ENCODE measurements at regions not wholly inside any gene's neighbourhood (a gene's known extent, or its start where the extent isn't known, plus 50 kb on each side); places are given as distances from the start of the nearest gene placed in this dataset.

DNA sequence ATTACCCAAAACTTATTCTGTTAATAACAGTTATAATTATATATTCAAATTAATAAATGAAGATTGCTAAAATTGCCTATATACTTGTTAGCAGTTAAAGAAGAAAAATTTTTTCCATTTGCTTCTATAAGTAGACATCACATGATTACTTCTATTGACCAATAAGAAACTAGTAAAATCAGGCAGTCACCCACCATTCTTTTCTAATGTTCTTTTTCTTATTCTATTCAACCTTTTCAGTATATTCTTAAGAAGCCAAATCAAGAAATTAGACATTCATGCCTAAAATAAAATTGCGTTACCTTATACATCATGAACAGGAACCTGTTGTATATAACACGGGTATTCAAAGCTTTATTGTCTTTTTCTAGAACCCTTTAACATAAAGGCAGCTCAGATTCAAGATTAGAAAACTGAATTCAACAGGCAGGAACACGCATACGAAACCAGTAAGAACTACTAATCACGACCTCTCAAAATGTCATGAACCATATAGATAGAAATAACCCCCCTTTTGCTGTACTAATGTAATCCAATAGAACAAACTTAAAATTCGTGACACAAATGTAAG, 568.1 kb upstream of the DIPK2B start:
- no peak for TF ChIP-seq HCFC1 (IDR thresholded peaks at IDR 0.05; ENCODE audit: low read depth, low read length)
- TF ChIP-seq GABPA (tag; conservative IDR thresholded peaks at IDR 0.05; ENCODE audit: low read depth) = no peak
- no peak for TF ChIP-seq EZH2 (IDR thresholded peaks at IDR 0.05; ENCODE audit: borderline replicate concordance, low read depth, low read length)
- TF ChIP-seq KLF16 (IDR thresholded peaks at IDR 0.05) = no peak
- TF ChIP-seq, protein P1, sequence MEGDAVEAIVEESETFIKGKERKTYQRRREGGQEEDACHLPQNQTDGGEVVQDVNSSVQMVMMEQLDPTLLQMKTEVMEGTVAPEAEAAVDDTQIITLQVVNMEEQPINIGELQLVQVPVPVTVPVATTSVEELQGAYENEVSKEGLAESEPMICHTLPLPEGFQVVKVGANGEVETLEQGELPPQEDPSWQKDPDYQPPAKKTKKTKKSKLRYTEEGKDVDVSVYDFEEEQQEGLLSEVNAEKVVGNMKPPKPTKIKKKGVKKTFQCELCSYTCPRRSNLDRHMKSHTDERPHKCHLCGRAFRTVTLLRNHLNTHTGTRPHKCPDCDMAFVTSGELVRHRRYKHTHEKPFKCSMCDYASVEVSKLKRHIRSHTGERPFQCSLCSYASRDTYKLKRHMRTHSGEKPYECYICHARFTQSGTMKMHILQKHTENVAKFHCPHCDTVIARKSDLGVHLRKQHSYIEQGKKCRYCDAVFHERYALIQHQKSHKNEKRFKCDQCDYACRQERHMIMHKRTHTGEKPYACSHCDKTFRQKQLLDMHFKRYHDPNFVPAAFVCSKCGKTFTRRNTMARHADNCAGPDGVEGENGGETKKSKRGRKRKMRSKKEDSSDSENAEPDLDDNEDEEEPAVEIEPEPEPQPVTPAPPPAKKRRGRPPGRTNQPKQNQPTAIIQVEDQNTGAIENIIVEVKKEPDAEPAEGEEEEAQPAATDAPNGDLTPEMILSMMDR (IDR thresholded peaks at IDR 0.05 in 2 of 3, conservative IDR thresholded peaks at IDR 0.05 in 1 of 3; ENCODE audit: insufficient read depth in 2 of 3, low read depth in 1 of 3, low read length in 3 of 3) = no peak
- TF ChIP-seq RAD21 (CRISPR knock-in tag; conservative IDR thresholded peaks at IDR 0.05 in 1 of 2, IDR thresholded peaks at IDR 0.05 in 1 of 2) = no peak
- no peak for TF ChIP-seq TBL1XR1 (IDR thresholded peaks at IDR 0.05; ENCODE audit: low read length in 2 of 2)
- TF ChIP-seq, protein P2, sequence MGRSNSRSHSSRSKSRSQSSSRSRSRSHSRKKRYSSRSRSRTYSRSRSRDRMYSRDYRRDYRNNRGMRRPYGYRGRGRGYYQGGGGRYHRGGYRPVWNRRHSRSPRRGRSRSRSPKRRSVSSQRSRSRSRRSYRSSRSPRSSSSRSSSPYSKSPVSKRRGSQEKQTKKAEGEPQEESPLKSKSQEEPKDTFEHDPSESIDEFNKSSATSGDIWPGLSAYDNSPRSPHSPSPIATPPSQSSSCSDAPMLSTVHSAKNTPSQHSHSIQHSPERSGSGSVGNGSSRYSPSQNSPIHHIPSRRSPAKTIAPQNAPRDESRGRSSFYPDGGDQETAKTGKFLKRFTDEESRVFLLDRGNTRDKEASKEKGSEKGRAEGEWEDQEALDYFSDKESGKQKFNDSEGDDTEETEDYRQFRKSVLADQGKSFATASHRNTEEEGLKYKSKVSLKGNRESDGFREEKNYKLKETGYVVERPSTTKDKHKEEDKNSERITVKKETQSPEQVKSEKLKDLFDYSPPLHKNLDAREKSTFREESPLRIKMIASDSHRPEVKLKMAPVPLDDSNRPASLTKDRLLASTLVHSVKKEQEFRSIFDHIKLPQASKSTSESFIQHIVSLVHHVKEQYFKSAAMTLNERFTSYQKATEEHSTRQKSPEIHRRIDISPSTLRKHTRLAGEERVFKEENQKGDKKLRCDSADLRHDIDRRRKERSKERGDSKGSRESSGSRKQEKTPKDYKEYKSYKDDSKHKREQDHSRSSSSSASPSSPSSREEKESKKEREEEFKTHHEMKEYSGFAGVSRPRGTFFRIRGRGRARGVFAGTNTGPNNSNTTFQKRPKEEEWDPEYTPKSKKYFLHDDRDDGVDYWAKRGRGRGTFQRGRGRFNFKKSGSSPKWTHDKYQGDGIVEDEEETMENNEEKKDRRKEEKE (IDR thresholded peaks at IDR 0.05; ENCODE audit: borderline replicate concordance in 1 of 2, control insufficient read depth in 1 of 2, low read depth in 2 of 2, low read length in 1 of 2) = no peak
- TF ChIP-seq, protein P3, sequence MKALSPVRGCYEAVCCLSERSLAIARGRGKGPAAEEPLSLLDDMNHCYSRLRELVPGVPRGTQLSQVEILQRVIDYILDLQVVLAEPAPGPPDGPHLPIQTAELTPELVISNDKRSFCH (CRISPR knock-in tag; IDR thresholded peaks at IDR 0.05) = no peak
- TF ChIP-seq, protein P3 (tag; IDR thresholded peaks at IDR 0.05) = no peak
